ENCODE measurements at regions not wholly inside any gene's neighbourhood (a gene's known extent, or its start where the extent isn't known, plus 50 kb on each side); places are given as distances from the start of the nearest gene placed in this dataset.

DNA sequence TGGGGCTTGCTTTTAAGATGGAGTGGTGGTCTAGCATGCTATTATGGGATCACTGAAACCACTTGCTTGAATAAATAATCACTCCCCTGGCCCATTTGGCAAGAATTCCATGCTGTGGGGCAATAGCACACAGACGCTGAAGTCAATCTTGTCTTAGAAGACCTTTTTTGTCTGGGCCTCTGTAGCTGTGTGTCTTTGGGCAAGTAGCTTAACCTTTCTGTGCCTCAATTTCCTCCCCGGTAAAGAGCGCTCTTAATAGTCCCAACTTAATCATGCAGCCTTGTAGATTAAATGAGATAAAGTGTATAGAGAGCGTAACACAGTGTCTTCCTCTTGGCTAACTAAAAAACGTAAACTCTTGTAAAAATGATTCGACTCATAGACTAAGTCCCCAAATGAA lies 125.4 kb upstream of the IGSF21 start:
- Histone ChIP-seq H3K23ac (ENCODE audit: insufficient read length, low read depth, low read length) (no peak overlapping the region), H2AFZ (ENCODE audit: low read length) (no peak overlapping the region), H2BK20ac (ENCODE audit: low read depth, low read length, poor library complexity, severe bottlenecking) (no peak overlapping the region), H4K91ac (ENCODE audit: insufficient read length, low read depth, low read length) (no peak overlapping the region), H2BK15ac (ENCODE audit: low read depth, low read length) (no peak overlapping the region), H3K9ac (ENCODE audit: extremely low read depth, insufficient read length, low read length) (no peak overlapping the region), H2BK12ac (ENCODE audit: insufficient read length, low read depth, low read length) (no peak overlapping the region), H4K20me1 (ENCODE audit: control insufficient read depth, insufficient read depth, insufficient read length) (no peaks in the 10 kb centered on the region), H3K4me2 (ENCODE audit: insufficient read depth, insufficient read length, low read length) (no peak overlapping the region), H3K14ac (ENCODE audit: insufficient read depth, low read length) (no peak overlapping the region), H3K27me3 (ENCODE audit: insufficient read depth, low read length) (no peaks in the 10 kb centered on the region), H3K23me2 (ENCODE audit: insufficient read length, low read depth, low read length, poor library complexity, severe bottlenecking) (no peaks in the 10 kb centered on the region), H3T11ph (ENCODE audit: low read length) (no peak overlapping the region), H4K5ac (ENCODE audit: insufficient read length, low read depth, low read length) (no peak overlapping the region), H3K4me1 (ENCODE audit: insufficient read depth, low read length) (no peaks in the 10 kb centered on the region), H3K27ac (ENCODE audit: insufficient read length, low read depth, low read length) (no peak overlapping the region), H3K9me3 (ENCODE audit: control insufficient read depth, low read depth, low read length) (no peaks in the 10 kb centered on the region), H2BK5ac (ENCODE audit: insufficient read length, low read length) (no peak overlapping the region), H2AK5ac (ENCODE audit: insufficient read length, low read length) (no peak overlapping the region), H3K79me2 (ENCODE audit: insufficient read depth, low read length) (no peaks in the 10 kb centered on the region), H3K56ac (ENCODE audit: insufficient read length, low read depth, low read length) (no peak overlapping the region), H3K79me1 (ENCODE audit: insufficient read depth, low read depth, low read length, poor library complexity, severe bottlenecking) (no peaks in the 10 kb centered on the region), H3K18ac (ENCODE audit: insufficient read length, low read depth, low read length) (no peak overlapping the region), H4K8ac (replicated peaks; ENCODE audit: insufficient read length, low read depth, low read length) (no peak overlapping the region), H2BK120ac (ENCODE audit: low read depth, low read length, poor library complexity, severe bottlenecking) (no peak overlapping the region), H3K4ac (ENCODE audit: low read depth, low read length) (no peak overlapping the region)
- Mint-ChIP-seq H3K27me3 (ENCODE audit: low read depth) (peaks cover 4% of the 10 kb centered on the region; the same call in 1 of the 2 replicates), H3K27ac (no peak overlapping the region), H3K4me3 (no peak overlapping the region), H3K4me1 (peaks cover 6 to 11% of the 10 kb centered on the region in 2 experiments; a peak in 2 of 4 replicates), H3K9me3 (no peaks in the 10 kb centered on the region), H3K36me3 (ENCODE audit: insufficient read depth in 1 of 3, low read depth in 3 of 3) (no peaks in the 10 kb centered on the region)
- DNase-seq, result no peak
- WGBS (ENCODE audit: extremely low coverage, insufficient read length, low lambda C conversion rate), result no CpG with 5 or more reads among the region's 6 CpGs
- TF ChIP-seq, protein P1, sequence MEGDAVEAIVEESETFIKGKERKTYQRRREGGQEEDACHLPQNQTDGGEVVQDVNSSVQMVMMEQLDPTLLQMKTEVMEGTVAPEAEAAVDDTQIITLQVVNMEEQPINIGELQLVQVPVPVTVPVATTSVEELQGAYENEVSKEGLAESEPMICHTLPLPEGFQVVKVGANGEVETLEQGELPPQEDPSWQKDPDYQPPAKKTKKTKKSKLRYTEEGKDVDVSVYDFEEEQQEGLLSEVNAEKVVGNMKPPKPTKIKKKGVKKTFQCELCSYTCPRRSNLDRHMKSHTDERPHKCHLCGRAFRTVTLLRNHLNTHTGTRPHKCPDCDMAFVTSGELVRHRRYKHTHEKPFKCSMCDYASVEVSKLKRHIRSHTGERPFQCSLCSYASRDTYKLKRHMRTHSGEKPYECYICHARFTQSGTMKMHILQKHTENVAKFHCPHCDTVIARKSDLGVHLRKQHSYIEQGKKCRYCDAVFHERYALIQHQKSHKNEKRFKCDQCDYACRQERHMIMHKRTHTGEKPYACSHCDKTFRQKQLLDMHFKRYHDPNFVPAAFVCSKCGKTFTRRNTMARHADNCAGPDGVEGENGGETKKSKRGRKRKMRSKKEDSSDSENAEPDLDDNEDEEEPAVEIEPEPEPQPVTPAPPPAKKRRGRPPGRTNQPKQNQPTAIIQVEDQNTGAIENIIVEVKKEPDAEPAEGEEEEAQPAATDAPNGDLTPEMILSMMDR (conservative IDR thresholded peaks at IDR 0.05), result no peak

All from H9 (cell line).